KMS-11 (cell line): ENCODE measurements at regions not wholly inside any gene's neighbourhood (a gene's known extent, or its start where the extent isn't known, plus 50 kb on each side); places are given as distances from the start of the nearest gene placed in this dataset.

Experiments
- H2AFZ ChIP-seq: fragments of 200-600 bp; sonication (generic); 2 replicates; pipeline ENCODE4 v1.6.1; 2016; ENCODE audit warnings: antibody characterized with exemption, mixed run types, low read depth
- H3K27ac ChIP-seq: fragments of 200-600 bp; sonication (generic); 2 replicates; pipeline ENCODE4 v1.6.1; 2016; ENCODE audit warnings: mild to moderate bottlenecking, mixed run types
- H3K27me3 ChIP-seq: fragments of 200-600 bp; sonication (generic); 2 replicates; pipeline ENCODE4 v1.6.1; 2017; ENCODE audit warnings: mild to moderate bottlenecking, low read depth, mixed run types, moderate library complexity; ENCODE audit not compliant: insufficient read depth
- H3K36me3 ChIP-seq: fragments of 200-600 bp; sonication (generic); 2 replicates; pipeline ENCODE4 v1.6.1; 2017; ENCODE audit warnings: mild to moderate bottlenecking, mixed run types; ENCODE audit not compliant: insufficient read depth
- H3K4me1 ChIP-seq: fragments of 200-600 bp; sonication (generic); 2 replicates; pipeline ENCODE4 v1.6.1; 2016; ENCODE audit warnings: mild to moderate bottlenecking, low read depth, mixed run types; ENCODE audit not compliant: poor library complexity, severe bottlenecking
- H3K4me2 ChIP-seq: fragments of 200-600 bp; sonication (generic); 2 replicates; pipeline ENCODE4 v1.7.0; 2016; ENCODE audit warnings: mild to moderate bottlenecking, mixed run types
- H3K4me3 ChIP-seq: fragments of 200-600 bp; sonication (generic); IDR thresholded peaks from 2 replicates; pipeline ENCODE4 v1.6.1; 2017; ENCODE audit warnings: low read depth, low read length, mixed read lengths; ENCODE audit not compliant: insufficient read depth
- H3K79me2 ChIP-seq: fragments of 200-600 bp; sonication (generic); 2 replicates; pipeline ENCODE4 v1.6.1; 2016; ENCODE audit warnings: low read depth, mixed run types; ENCODE audit not compliant: insufficient read depth
- H3K9ac ChIP-seq: fragments of 200-600 bp; sonication (generic); 2 replicates; pipeline ENCODE4 v1.6.1; 2016; ENCODE audit warnings: mild to moderate bottlenecking, mixed run types
- H4K20me1 ChIP-seq: fragments of 200-600 bp; sonication (generic); 2 replicates; pipeline ENCODE4 v1.6.1; 2016; ENCODE audit warnings: mild to moderate bottlenecking, mixed run types; ENCODE audit not compliant: insufficient read depth
- CTCF ChIP-seq: fragments of 200-600 bp; sonication (generic); conservative IDR thresholded peaks from 2 replicates; pipeline ENCODE4 v1.6.1; 2017; ENCODE audit warnings: low read depth, mild to moderate bottlenecking, antibody characterized with exemption, low read length, moderate library complexity, mixed read lengths

DNA sequence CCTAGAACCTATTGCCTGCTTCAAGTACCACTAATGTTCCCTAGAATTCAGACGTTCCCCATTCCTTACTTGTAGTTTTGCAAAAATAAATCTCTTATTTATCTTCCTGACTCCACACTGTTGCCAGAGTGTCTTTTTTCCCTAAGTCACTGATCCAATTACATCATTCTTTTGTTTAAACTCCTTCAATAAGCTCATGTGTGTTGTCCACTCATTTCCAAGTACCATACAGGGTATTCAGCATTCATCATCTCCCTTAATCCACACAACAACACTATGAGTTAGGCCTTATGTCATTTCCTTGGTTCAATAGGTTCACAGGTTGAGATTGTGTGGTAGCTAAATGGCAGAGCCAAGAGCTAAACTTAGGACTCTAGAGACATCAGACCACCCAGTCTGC, 119.9 kb upstream of the RHOBTB1 start:
- no peaks in the 10 kb centered on the region for H3K36me3 ChIP-seq
- H3K4me2 ChIP-seq: no peak overlapping the region
- H3K9ac ChIP-seq: no peak overlapping the region
- TF ChIP-seq CTCF: no peak
- no peaks in the 10 kb centered on the region for H3K4me1 ChIP-seq
- no peaks in the 10 kb centered on the region for H4K20me1 ChIP-seq
- H2AFZ ChIP-seq: no peak overlapping the region
- no peak overlapping the region for H3K27ac ChIP-seq
- no peak overlapping the region for H3K4me3 ChIP-seq
- no peaks in the 10 kb centered on the region for H3K79me2 ChIP-seq
- no peaks in the 10 kb centered on the region for H3K27me3 ChIP-seq

DNA sequence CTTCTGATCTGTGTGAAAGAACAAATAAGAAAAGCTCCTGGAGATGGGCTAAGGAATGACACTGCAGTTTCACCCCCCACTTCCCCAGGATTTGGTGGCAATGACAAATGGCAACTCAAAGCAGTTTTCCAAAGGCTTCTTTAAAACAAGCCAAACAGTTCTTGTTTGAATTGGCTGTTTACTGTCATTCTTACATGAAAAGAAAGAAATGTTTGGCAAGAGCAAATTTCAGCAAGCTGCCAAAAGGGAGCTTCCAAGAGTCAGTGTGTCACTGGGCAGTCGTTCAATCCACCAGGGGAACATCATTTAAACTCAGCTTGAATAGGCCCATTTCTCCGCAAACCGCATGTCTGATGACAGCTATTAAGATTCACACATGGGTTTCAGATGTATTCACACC, 119.0 kb upstream of the RHOBTB1 start:
- H3K4me3 ChIP-seq: no peak overlapping the region
- H3K4me1 ChIP-seq: no peaks in the 10 kb centered on the region
- no peaks in the 10 kb centered on the region for H3K36me3 ChIP-seq
- H4K20me1 ChIP-seq: no peaks in the 10 kb centered on the region
- no peak overlapping the region for H2AFZ ChIP-seq
- no peak overlapping the region for H3K27ac ChIP-seq
- no peaks in the 10 kb centered on the region for H3K27me3 ChIP-seq
- TF ChIP-seq CTCF: no peak
- no peaks in the 10 kb centered on the region for H3K79me2 ChIP-seq
- H3K4me2 ChIP-seq: no peak overlapping the region
- no peak overlapping the region for H3K9ac ChIP-seq

GRCh38 chr10:61061923-61062504, 118.0 kb upstream of the RHOBTB1 start:
- Histone ChIP-seq H3K4me2 (no peak overlapping the region), H3K27me3 (no peaks in the 10 kb centered on the region), H3K9ac (no peak overlapping the region), H4K20me1 (no peaks in the 10 kb centered on the region), H3K4me1 (no peaks in the 10 kb centered on the region), H2AFZ (no peak overlapping the region), H3K79me2 (no peaks in the 10 kb centered on the region), H3K27ac (no peak overlapping the region), H3K4me3 (no peak overlapping the region), H3K36me3 (no peaks in the 10 kb centered on the region)
- no peak for TF ChIP-seq CTCF

GRCh38 chr10:61059636-61060035, 115.7 kb upstream of the RHOBTB1 start:
- no peak overlapping the region for H3K27ac ChIP-seq
- no peaks in the 10 kb centered on the region for H3K4me1 ChIP-seq
- H3K36me3 ChIP-seq: no peaks in the 10 kb centered on the region
- H4K20me1 ChIP-seq: no peaks in the 10 kb centered on the region
- no peaks in the 10 kb centered on the region for H3K27me3 ChIP-seq
- TF ChIP-seq CTCF: no peak
- no peak overlapping the region for H2AFZ ChIP-seq
- H3K9ac ChIP-seq: no peak overlapping the region
- no peak overlapping the region for H3K4me3 ChIP-seq
- no peak overlapping the region for H3K4me2 ChIP-seq
- no peaks in the 10 kb centered on the region for H3K79me2 ChIP-seq
